Upper lobe of left lung (tissue), 4 donors: ENCODE measurements at regions not wholly inside any gene's neighbourhood (a gene's known extent, or its start where the extent isn't known, plus 50 kb on each side); places are given as distances from the start of the nearest gene placed in this dataset.

ENCODE experiments used
- CTCF ChIP-seq, 6 experiments: fragments of 450-650 bp in 4 of 6; fragments of 200-600 bp in 2 of 6; sonication (generic) in 2 of 6; IDR thresholded peaks; one replicate each; pipeline ENCODE4 v1.5.1; 2016 to 2019; ENCODE audit warnings: antibody characterized with exemption in 6 of 6
- EP300 ChIP-seq, 4 donors: sonication (generic); formaldehyde crosslinking; IDR thresholded peaks; one replicate each; pipeline ENCODE4 v1.5.1; 2017; ENCODE audit warnings: antibody characterized with exemption in 4 of 4, control low read depth in 2 of 4
- POLR2A ChIP-seq, 4 donors: fragments of 450-650 bp; IDR thresholded peaks; one replicate each; pipeline ENCODE4 v1.5.1; 2016 to 2017; ENCODE audit warnings: antibody characterized with exemption in 4 of 4, mild to moderate bottlenecking in 2 of 4
- POLR2AphosphoS5 ChIP-seq, 2 donors: sonication (generic); formaldehyde crosslinking; IDR thresholded peaks; one replicate each; pipeline ENCODE4 v1.5.1; 2017; ENCODE audit warnings: antibody characterized with exemption in 2 of 2

GRCh38 chr16:8088820-8089338, 501.4 kb downstream of the TMEM114 start:
- no peak for TF ChIP-seq EP300 (IDR thresholded peaks at IDR 0.05)
- TF ChIP-seq CTCF (IDR thresholded peaks at IDR 0.05) = no peak
- no peak for TF ChIP-seq POLR2A (IDR thresholded peaks at IDR 0.05)
- TF ChIP-seq POLR2AphosphoS5 (IDR thresholded peaks at IDR 0.05) = no peak
